Karpas-422 (cell line): ENCODE measurements at regions not wholly inside any gene's neighbourhood (a gene's known extent, or its start where the extent isn't known, plus 50 kb on each side); places are given as distances from the start of the nearest gene placed in this dataset.
A peak's percentile ranks its signal among the peaks of the same experiment; 100 is the strongest.

Experiments
- DNase-seq: peaks from one replicate; pipeline ENCODE4 v3.0.0-alpha.2; 2015
- H2AFZ ChIP-seq: fragments of 200-600 bp; sonication (generic); 2 replicates; pipeline ENCODE4 v1.6.1; 2014; ENCODE audit warnings: antibody characterized with exemption, low read length, mixed read lengths
- H3K27ac ChIP-seq: fragments of 200-600 bp; sonication (generic); 2 replicates; pipeline ENCODE4 v1.5.1; 2014; ENCODE audit warnings: mild to moderate bottlenecking, low read length, moderate library complexity
- H3K27me3 ChIP-seq: fragments of 200-600 bp; sonication (generic); 2 replicates; pipeline ENCODE4 v1.6.1; 2014; ENCODE audit warnings: low read length, mixed read lengths
- H3K36me3 ChIP-seq: fragments of 200-600 bp; sonication (generic); 2 replicates; pipeline ENCODE4 v1.6.1; 2014; ENCODE audit warnings: low read length, mixed read lengths; ENCODE audit not compliant: insufficient read depth
- H3K4me1 ChIP-seq: fragments of 200-600 bp; sonication (generic); 2 replicates; pipeline ENCODE4 v1.6.1; 2014; ENCODE audit warnings: mild to moderate bottlenecking, low read length, mixed read lengths
- H3K4me2 ChIP-seq: fragments of 200-600 bp; sonication (generic); 2 replicates; pipeline ENCODE4 v1.6.1; 2014; ENCODE audit warnings: low read length, low read depth, mild to moderate bottlenecking; ENCODE audit not compliant: poor library complexity, severe bottlenecking
- H3K4me3 ChIP-seq: fragments of 200-600 bp; sonication (generic); 2 replicates; pipeline ENCODE4 v1.5.1; 2014; ENCODE audit warnings: mild to moderate bottlenecking, antibody characterized with exemption, low read length, mixed read lengths
- H3K79me2 ChIP-seq: fragments of 200-600 bp; sonication (generic); 2 replicates; pipeline ENCODE4 v1.6.1; 2014; ENCODE audit warnings: mild to moderate bottlenecking, low read length, mixed read lengths
- H3K9ac ChIP-seq: fragments of 200-600 bp; sonication (generic); 2 replicates; pipeline ENCODE4 v1.6.0; 2014; ENCODE audit warnings: low read length
- H3K9me2 ChIP-seq: fragments of 200-600 bp; sonication (generic), shearing (Covaris generic); replicated peaks from 2 replicates; pipeline ENCODE4 v1.6.0; 2014; ENCODE audit warnings: mild to moderate bottlenecking, low read length, moderate library complexity; ENCODE audit not compliant: insufficient read depth
- H3K9me3 ChIP-seq: fragments of 300-700, 200-600 bp; sonication (generic); 2 replicates; pipeline ENCODE4 v1.6.1; 2014; ENCODE audit warnings: low read length, mixed read lengths
- H4K20me1 ChIP-seq: fragments of 200-600 bp; sonication (generic); 2 replicates; pipeline ENCODE4 v1.6.1; 2014; ENCODE audit warnings: mild to moderate bottlenecking, antibody characterized with exemption, low read length, low read depth; ENCODE audit not compliant: insufficient read depth

- Histone ChIP-seq H2AFZ (no peak overlapping the region), H3K9me2 (no peaks in the 10 kb centered on the region), H3K9ac (no peak overlapping the region), H4K20me1 (no peaks in the 10 kb centered on the region), H3K27me3 (no peaks in the 10 kb centered on the region), H3K4me1 (no peaks in the 10 kb centered on the region), H3K79me2 (no peaks in the 10 kb centered on the region), H3K36me3 (no peaks in the 10 kb centered on the region), H3K9me3 (no peaks in the 10 kb centered on the region), H3K4me2 (no peak overlapping the region), H3K4me3 (no peak overlapping the region), H3K27ac (no peak overlapping the region)
- no peak for DNase-seq
These were observed 470.8 kb upstream of the IGFBP7 start for GRCh38 chr4:57580710-57581599.

GRCh38 chr4:57575426-57575825 is 465.2 kb upstream of the IGFBP7 start:
- Histone ChIP-seq H3K4me1 (no peaks in the 10 kb centered on the region), H3K9me3 (peaks cover 4% of the 10 kb centered on the region), H4K20me1 (no peaks in the 10 kb centered on the region), H3K79me2 (no peaks in the 10 kb centered on the region), H3K27ac (no peak overlapping the region), H3K9ac (no peak overlapping the region), H3K36me3 (no peaks in the 10 kb centered on the region), H3K9me2 (no peaks in the 10 kb centered on the region), H3K4me3 (no peak overlapping the region), H3K4me2 (no peak overlapping the region), H2AFZ (no peak overlapping the region), H3K27me3 (no peaks in the 10 kb centered on the region)
- DNase-seq: no peak

GRCh38 chr4:57554556-57555092 is 444.4 kb upstream of the IGFBP7 start:
- H4K20me1 ChIP-seq: no peaks in the 10 kb centered on the region
- H3K4me3 ChIP-seq: no peak overlapping the region
- H3K9me3 ChIP-seq: no peaks in the 10 kb centered on the region
- no peaks in the 10 kb centered on the region for H3K27me3 ChIP-seq
- no peak overlapping the region for H3K9ac ChIP-seq
- H3K9me2 ChIP-seq: no peaks in the 10 kb centered on the region
- no peak for DNase-seq
- no peaks in the 10 kb centered on the region for H3K36me3 ChIP-seq
- H3K4me2 ChIP-seq: no peak overlapping the region
- H3K4me1 ChIP-seq: no peaks in the 10 kb centered on the region
- H3K27ac ChIP-seq: no peak overlapping the region
- no peaks in the 10 kb centered on the region for H3K79me2 ChIP-seq
- H2AFZ ChIP-seq: 0 out of 2 replicates have a peak overlapping the region, but pooled peaks have one; percentile 28

GRCh38 chr4:57553728-57554127 is 443.5 kb upstream of the IGFBP7 start:
- no peaks in the 10 kb centered on the region for H3K9me2 ChIP-seq
- H3K27me3 ChIP-seq: no peaks in the 10 kb centered on the region
- no peak overlapping the region for H3K27ac ChIP-seq
- no peaks in the 10 kb centered on the region for H3K4me1 ChIP-seq
- DNase-seq: no peak
- no peaks in the 10 kb centered on the region for H4K20me1 ChIP-seq
- no peaks in the 10 kb centered on the region for H3K36me3 ChIP-seq
- H3K4me2 ChIP-seq: no peak overlapping the region
- no peaks in the 10 kb centered on the region for H3K9me3 ChIP-seq
- no peak overlapping the region for H2AFZ ChIP-seq
- no peaks in the 10 kb centered on the region for H3K79me2 ChIP-seq
- H3K4me3 ChIP-seq: no peak overlapping the region
- no peak overlapping the region for H3K9ac ChIP-seq

- Histone ChIP-seq H3K27ac (no peak overlapping the region), H3K4me3 (no peak overlapping the region), H3K4me1 (no peaks in the 10 kb centered on the region), H3K4me2 (no peak overlapping the region), H3K36me3 (no peaks in the 10 kb centered on the region), H3K9me2 (no peaks in the 10 kb centered on the region), H3K9ac (no peak overlapping the region), H3K9me3 (no peaks in the 10 kb centered on the region), H4K20me1 (no peaks in the 10 kb centered on the region), H2AFZ (no peak overlapping the region), H3K27me3 (no peaks in the 10 kb centered on the region), H3K79me2 (no peaks in the 10 kb centered on the region)
- DNase-seq: no peak
These were observed 440.0 kb upstream of the IGFBP7 start for GRCh38 chr4:57550198-57550597.

- Histone ChIP-seq H4K20me1 (no peaks in the 10 kb centered on the region), H3K4me3 (no peak overlapping the region), H3K4me2 (no peak overlapping the region), H3K9ac (no peak overlapping the region), H3K9me2 (no peaks in the 10 kb centered on the region), H3K4me1 (no peaks in the 10 kb centered on the region), H3K9me3 (no peaks in the 10 kb centered on the region), H2AFZ (no peak overlapping the region), H3K79me2 (no peaks in the 10 kb centered on the region), H3K27me3 (no peaks in the 10 kb centered on the region), H3K36me3 (no peaks in the 10 kb centered on the region), H3K27ac (no peak overlapping the region)
- no peak for DNase-seq
These were observed 438.7 kb upstream of the IGFBP7 start for GRCh38 chr4:57548856-57549255.

- Histone ChIP-seq H3K27me3 (no peaks in the 10 kb centered on the region), H2AFZ (no peak overlapping the region), H3K4me1 (no peaks in the 10 kb centered on the region), H3K79me2 (no peaks in the 10 kb centered on the region), H3K27ac (no peak overlapping the region), H3K4me2 (no peak overlapping the region), H3K9me3 (peaks cover 12% of the 10 kb centered on the region; the same call in 1 of the 2 replicates), H3K9me2 (no peaks in the 10 kb centered on the region; the same call in 1 of the 2 replicates), H3K36me3 (no peaks in the 10 kb centered on the region), H3K9ac (no peak overlapping the region), H3K4me3 (no peak overlapping the region), H4K20me1 (no peaks in the 10 kb centered on the region)
- DNase-seq: no peak
These were observed 434.8 kb upstream of the IGFBP7 start for GRCh38 chr4:57544811-57545654.
